Kasumi-1 (cell line): ENCODE measurements at regions not wholly inside any gene's neighbourhood (a gene's known extent, or its start where the extent isn't known, plus 50 kb on each side); places are given as distances from the start of the nearest gene placed in this dataset.

Experiments used
- DNase-seq, 2 experiments: peaks; one replicate each; lab custom pipeline; 2025; lab: John Stamatoyannopoulos, UW

DNA sequence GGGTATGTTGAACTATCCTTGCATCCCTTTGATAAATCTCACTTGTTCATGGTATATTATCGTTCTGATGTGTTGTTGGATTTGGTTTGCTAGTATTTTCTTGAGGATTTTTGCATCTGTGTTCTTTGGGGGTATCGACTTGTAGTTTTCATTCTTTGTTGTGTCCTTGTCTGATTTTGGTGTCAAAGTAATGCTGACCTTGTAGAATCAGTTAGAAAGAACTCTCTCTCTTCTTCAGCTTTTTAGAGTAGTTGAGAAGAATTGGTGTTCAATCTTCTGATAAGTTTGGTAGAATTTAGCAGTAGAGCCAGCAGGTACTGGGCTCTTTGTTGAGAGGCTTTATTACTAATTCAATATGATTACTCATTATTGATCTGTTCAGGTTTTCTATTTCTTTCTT lies 707.2 kb upstream of the LRFN5 start:
- DNase-seq, result no peak

- DNase-seq, result no peak
Observed at GRCh38 chr14:40894846-40895245, 711.8 kb upstream of the LRFN5 start.

DNA sequence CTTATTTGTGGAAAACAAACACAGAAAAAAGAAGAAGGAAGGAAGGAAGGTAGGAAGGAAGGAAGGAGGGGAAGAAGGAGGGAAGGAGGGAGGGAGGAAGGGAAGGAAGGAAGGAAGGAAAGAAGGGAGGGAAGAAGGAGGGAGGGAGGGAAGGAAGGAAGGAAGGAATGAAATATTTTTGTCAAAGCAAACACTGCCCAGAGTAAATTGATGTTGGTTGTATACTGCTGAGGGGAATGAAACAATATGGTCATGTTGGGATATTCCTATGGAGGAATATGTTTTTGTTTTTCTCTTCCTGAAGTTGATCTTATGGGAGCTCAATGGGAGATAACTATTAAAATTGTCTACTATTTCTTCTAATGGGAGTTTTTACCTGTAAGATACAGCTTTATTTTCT lies 717.5 kb upstream of the LRFN5 start:
- DNase-seq, result no peak

GRCh38 chr14:40887912-40888311 lies 718.8 kb upstream of the LRFN5 start:
- DNase-seq, result no peak

DNA sequence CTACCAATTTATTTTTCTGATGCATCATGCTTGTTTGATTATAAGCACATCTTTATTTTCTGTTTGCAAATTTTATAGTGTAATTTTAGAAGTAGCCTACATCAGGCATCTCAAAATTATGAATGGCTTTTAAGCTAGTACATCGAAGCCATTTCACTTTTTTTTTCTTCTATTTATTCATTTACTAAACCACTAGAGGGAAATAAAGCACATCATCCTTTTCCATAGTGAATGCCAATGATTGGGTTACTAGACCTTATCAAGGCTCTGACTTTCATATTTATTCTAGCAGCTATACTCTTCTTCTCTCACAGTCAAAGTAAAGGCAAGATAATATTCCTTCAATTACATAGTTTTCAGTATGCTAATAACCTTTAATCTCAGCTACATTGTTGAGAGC lies 736.4 kb upstream of the LRFN5 start:
- DNase-seq, result no peak

DNA sequence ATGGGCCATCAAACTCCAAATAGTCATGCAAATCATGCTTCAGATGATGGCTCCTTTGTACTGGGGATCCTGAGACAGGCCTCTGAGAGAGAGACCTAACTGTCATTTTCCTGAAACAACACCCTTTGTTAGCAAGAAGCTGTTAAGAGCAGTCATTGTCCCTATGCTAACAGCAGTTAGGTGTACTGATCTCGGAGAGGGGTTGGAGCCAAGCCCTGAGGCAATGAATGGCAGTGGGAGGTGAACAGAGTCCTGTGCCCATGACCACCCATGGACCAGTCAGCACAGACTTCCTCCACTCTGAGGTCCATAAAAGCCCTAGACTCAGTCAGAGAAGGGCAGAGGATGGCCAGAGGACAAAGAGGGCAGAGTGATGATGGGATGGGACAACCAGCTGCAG lies 747.6 kb upstream of the LRFN5 start:
- no peak for DNase-seq

- no peak for DNase-seq
Observed at GRCh38 chr14:40855343-40855742, 751.3 kb upstream of the LRFN5 start.

- no peak for DNase-seq
Observed at GRCh38 chr14:40850191-40850590, 756.5 kb upstream of the LRFN5 start.

- no peak for DNase-seq
Observed at GRCh38 chr14:40847480-40847879, 759.2 kb upstream of the LRFN5 start.

DNA sequence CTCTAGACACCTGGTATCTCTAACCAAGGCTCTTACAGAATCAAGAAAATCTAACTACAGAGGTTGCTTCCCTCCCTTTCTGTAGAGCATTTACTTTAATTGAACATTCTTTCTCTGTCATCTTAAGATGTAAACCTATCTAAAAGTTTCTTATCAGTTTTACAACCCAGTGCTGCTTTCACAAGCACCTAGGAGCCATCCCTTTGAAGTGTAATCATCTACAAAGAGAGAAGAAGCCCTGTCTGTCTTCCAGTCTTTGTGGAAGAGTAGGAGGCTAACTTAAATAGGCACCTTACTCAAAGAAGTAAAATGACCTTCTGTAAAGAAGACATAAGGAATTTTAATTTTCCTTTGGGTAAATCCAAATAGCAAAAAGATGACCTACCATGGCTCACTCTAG lies 763.9 kb upstream of the LRFN5 start:
- DNase-seq, result no peak

- no peak for DNase-seq
Observed at GRCh38 chr14:40841886-40842285, 764.8 kb upstream of the LRFN5 start.

GRCh38 chr14:40838601-40839000 lies 768.1 kb upstream of the LRFN5 start:
- no peak for DNase-seq

- no peak for DNase-seq
Observed at GRCh38 chr14:40806471-40806870, 800.2 kb upstream of the LRFN5 start.

GRCh38 chr14:40796168-40796567 lies 810.5 kb upstream of the LRFN5 start:
- no peak for DNase-seq

DNA sequence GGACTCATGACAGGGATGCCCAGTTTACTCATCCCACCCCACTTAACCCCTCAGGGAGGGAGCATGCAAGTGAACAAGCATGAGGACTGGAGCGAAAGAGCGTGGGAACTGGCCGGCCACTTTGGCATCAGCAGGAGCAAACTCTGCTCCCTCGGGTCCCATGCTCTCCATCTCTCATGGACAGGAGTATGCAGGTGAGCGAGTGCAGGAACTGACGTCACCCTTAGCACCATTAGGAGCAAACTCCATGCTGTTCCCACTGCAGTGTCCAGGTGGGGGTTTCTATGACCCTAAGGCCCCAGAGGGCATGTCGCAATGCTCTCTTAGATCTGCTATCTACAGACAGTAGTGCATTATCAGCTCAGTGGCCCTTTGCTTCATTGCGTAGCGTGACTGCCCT lies 821.8 kb upstream of the LRFN5 start:
- no peak for DNase-seq

DNA sequence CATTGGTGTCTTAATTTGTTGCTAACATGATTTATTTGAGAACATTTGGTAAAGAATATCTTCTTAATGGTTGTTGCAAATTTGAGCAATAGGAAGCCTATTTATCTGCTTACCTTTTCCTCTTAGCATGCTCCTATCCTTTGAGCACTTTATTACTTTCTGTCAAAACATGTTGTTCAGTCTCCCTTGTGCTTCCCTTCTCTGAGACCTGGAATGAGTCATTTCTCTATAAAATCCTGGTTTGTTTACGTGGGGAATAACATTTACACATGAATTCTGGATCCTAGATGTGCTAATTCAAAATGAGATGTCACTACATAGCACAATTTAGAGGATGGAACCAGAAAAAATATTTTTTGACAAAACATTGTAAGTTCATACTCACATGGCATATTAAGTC lies 844.0 kb upstream of the LRFN5 start:
- DNase-seq, result no peak

GRCh38 chr14:40762177-40762576 lies 844.5 kb upstream of the LRFN5 start:
- DNase-seq, result no peak

DNA sequence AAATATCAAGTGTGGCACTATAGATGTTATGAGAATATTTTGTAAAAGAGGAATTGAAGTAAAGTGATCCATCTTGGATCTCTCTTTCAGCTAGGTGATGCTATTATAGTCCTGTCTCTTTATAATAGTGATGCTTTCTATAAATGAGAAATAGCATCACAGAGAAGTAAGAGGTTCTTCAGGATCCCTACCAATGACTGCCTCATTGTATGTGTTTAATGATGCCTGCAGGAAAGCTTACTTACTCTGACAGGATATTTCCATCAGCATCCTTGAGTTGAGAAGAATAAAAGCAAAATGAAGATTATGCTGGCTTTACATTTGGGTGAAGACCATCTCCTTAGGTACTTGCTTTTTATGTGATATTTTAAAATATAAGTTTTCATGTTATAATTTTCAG lies 846.0 kb upstream of the LRFN5 start:
- DNase-seq, result no peak

GRCh38 chr14:40758076-40758475 lies 848.6 kb upstream of the LRFN5 start:
- DNase-seq, result no peak

DNA sequence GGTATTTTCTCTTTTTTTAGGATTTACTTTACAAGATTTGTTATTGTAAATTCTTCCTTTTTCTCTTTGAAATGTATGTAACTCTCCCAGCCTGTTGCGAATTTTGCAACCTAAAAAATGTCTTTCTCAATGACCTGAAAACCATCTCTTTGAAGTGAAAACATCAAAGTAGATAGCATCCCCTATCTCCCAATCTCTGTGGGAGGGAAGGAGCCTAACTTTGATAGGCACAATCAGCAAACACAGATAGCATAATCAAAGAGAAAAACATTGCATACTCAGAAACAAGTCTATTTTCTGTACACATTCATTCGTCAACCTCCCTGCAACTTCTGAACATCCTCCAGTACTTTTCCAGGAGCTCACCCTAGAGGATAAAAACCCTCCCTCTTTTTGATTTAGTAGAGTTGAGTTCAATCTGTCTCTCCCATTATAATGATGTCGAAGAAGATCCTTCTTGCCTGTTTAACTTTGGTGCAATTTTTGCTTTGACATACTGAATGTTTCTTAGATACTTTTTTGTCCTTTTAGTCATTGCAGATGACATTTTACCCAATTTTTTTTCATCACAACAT lies 849.2 kb upstream of the LRFN5 start:
- no peak for DNase-seq

DNA sequence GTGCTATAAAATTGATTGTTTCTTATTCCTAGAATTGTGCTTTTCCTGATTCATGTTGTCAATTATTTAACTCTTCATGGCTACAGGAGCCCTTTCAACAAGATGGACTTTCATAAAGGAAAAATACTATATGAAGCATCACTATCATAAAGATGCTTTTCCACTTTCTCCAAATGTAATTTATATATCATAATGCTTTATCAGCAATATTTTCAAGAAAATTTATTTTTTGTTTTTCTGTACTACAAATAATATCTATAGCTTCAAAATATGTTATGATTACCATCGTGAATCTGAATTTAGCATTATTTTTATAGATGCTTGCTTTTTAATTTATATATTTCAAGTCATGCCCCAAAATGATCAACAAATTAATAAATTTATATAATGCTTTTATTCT lies 873.5 kb upstream of the LRFN5 start:
- DNase-seq, result no peak

DNA sequence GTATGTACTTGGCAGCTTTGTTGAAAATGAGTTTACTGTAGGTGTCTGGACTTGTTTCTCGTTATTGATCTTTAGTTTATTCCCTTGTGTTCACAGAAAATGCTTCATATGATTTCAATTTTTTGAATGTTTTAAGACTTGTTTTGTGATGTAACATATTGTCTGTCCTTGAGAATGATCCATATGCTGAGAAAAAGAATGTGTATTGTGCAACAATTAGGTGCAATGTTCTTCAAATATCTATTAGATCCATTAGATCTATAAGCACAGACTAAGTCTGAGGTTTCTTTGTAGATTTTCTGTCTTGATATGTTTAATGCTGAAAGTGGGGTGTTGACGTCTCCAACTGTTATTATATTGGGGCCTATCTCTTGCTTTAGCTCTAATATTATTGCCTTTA lies 879.6 kb upstream of the LRFN5 start:
- no peak for DNase-seq

GRCh38 chr14:40713387-40713786 lies 893.3 kb upstream of the LRFN5 start:
- DNase-seq, result no peak

DNA sequence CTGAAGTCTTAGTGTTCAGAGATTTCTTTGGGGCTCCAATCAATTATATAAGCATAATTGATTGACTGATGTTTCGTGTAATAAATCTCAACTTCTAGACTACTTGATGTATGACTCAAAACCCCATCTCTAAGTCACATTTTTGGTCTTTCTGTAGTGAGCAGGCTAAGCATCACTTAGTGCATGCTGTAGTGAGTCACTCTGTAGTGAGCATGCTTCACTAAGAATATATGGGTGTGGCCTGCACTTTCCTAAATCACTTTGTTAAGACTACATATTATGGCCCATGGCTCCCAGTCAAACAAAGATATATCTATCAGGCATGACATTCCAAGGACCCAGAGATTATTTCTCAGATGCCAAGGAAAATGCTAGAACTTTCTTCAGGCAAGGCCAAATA lies 909.4 kb upstream of the LRFN5 start:
- DNase-seq, result no peak

DNA sequence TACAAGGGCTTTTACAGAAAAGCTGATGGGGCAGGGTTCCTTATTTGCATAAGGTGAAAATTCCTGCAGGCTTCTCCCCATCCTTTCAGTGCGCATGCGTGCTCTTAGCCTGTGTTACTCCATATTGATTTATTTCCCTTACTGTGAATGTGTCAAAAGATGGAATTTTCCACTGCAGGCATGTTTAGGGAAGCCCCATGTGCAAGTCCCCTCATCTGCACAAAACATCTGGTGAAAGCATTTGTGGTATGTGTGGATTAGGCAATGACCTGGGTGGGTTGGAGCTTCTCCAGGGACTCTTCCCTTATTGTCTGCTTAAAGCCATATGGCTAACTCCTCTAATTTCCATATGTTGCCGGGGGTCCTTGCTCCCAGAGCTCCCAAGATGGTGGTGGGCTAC lies 912.7 kb upstream of the LRFN5 start:
- DNase-seq, result no peak
